ENCODE measurements at regions not wholly inside any gene's neighbourhood (a gene's known extent, or its start where the extent isn't known, plus 50 kb on each side); places are given as distances from the start of the nearest gene placed in this dataset.

DNA sequence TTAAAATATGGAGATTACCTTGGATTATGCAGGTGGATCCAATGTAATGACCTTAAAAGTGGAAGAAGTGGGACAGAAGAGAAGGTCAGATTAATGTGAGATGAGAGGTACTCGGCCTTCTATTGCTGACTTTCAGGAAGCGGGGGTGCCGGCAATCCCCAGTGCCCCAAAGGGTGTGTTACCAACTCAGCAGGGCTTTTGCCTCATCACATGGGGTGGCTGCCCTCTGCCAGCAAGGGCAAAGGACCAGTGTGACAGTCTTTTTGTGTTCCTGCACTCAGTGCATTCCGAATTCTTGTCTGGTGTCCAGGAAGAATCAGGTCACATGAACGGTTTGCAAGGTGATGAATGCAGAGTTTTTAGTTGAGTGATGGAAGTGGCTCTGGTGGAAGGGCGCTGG, 624.2 kb downstream of the COL12A1 start:
- no peaks in the 10 kb centered on the region for H3K4me1 ChIP-seq
- no peak overlapping the region for H3K4me3 ChIP-seq
- no peak overlapping the region for H3K27ac ChIP-seq
- no peaks in the 10 kb centered on the region for H3K36me3 ChIP-seq
- H3K27me3 ChIP-seq = no peaks in the 10 kb centered on the region
- TF ChIP-seq POLR2A (IDR thresholded peaks at IDR 0.05) = no peak
- TF ChIP-seq, protein P1, sequence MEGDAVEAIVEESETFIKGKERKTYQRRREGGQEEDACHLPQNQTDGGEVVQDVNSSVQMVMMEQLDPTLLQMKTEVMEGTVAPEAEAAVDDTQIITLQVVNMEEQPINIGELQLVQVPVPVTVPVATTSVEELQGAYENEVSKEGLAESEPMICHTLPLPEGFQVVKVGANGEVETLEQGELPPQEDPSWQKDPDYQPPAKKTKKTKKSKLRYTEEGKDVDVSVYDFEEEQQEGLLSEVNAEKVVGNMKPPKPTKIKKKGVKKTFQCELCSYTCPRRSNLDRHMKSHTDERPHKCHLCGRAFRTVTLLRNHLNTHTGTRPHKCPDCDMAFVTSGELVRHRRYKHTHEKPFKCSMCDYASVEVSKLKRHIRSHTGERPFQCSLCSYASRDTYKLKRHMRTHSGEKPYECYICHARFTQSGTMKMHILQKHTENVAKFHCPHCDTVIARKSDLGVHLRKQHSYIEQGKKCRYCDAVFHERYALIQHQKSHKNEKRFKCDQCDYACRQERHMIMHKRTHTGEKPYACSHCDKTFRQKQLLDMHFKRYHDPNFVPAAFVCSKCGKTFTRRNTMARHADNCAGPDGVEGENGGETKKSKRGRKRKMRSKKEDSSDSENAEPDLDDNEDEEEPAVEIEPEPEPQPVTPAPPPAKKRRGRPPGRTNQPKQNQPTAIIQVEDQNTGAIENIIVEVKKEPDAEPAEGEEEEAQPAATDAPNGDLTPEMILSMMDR (IDR thresholded peaks at IDR 0.05) = no peak
- TF ChIP-seq POLR2AphosphoS5 (IDR thresholded peaks at IDR 0.05) = no peak
- DNase-seq (ENCODE audit: low spot score in 2 of 2) = no peak
- intact Hi-C loops (cut with DNase I; ENCODE audit: low total_unique reads) = no loop called here
- no peaks in the 10 kb centered on the region for H3K9me3 ChIP-seq

DNA sequence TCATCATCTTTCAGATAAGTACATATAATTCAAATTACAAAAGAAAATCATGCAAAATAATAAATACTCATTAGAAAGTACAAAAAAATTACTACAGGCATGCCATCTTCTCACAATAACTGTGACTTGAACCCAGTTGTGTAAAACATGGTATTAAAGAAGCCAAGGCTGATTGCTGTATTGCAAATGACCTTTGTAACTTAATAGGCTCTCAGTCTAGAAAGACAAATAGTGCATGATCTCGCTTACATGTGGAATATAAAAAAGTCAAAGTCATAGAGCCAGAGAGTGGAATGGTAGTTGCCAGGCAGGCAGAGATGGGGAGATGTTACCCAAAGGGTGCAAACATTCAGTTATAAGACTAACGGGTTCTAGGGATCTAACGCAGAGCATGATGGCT, 626.1 kb downstream of the COL12A1 start:
- no peaks in the 10 kb centered on the region for H3K4me1 ChIP-seq
- intact Hi-C loops (cut with DNase I; ENCODE audit: low total_unique reads) = no loop called here

DNA sequence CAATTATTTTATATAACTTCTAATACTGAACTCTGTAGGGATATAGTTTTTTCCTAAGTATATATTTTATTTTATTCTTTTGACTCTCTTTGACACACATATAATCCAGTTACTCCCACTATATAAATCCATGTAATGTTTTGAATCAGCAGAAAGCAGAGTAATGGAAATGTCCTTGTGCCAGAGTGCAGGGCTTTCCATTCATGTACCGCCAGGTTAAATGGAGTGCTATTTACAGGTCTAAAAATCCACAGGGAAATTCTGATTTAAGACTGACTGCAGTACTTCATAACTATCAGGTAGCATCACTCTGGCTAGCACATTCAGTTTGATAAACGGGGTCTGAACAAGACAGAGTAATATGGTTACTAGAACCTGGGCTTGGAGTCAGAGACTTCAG, 626.8 kb downstream of the COL12A1 start:
- DNase-seq (ENCODE audit: low spot score in 2 of 2) = no peak
- H3K4me3 ChIP-seq = no peak overlapping the region
- no peaks in the 10 kb centered on the region for H3K9me3 ChIP-seq
- no peak overlapping the region for H3K27ac ChIP-seq
- no peaks in the 10 kb centered on the region for H3K36me3 ChIP-seq
- H3K4me1 ChIP-seq = no peaks in the 10 kb centered on the region
- intact Hi-C loops (cut with DNase I; ENCODE audit: low total_unique reads) = no loop called here
- H3K27me3 ChIP-seq = no peaks in the 10 kb centered on the region
- no peak for TF ChIP-seq POLR2AphosphoS5 (IDR thresholded peaks at IDR 0.05)
- TF ChIP-seq, protein P1 (IDR thresholded peaks at IDR 0.05) = no peak
- no peak for TF ChIP-seq POLR2A (IDR thresholded peaks at IDR 0.05)

More for the DNA sequence above, 626.1 kb downstream of the COL12A1 start:
- H3K4me3 ChIP-seq = no peak overlapping the region
- no peaks in the 10 kb centered on the region for H3K36me3 ChIP-seq
- no peak for TF ChIP-seq POLR2A (IDR thresholded peaks at IDR 0.05)
- TF ChIP-seq, protein P1 (IDR thresholded peaks at IDR 0.05) = no peak
- TF ChIP-seq POLR2AphosphoS5 (IDR thresholded peaks at IDR 0.05) = no peak
- H3K27ac ChIP-seq = no peak overlapping the region
- no peaks in the 10 kb centered on the region for H3K27me3 ChIP-seq
- no peaks in the 10 kb centered on the region for H3K9me3 ChIP-seq
- no peak for DNase-seq (ENCODE audit: low spot score in 2 of 2)

DNA sequence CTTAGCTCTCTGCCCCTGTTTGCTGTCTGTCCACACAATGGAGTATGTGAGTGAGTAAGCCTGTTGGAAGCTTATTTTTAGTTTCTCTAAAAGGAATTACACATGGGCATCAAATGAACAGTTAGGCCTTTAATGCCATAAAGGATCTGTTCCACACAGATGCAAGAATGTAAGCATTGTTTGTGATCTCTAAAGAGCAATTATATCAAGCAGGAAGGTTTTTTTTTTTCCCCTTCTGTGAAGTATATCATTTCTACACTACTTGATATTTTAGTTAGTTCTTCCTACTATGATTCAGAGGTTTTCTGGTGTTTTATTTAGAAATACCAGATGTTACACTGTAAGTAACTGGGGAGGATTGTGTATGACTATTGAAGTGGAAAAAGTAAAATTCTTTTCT, 627.5 kb downstream of the COL12A1 start:
- TF ChIP-seq POLR2AphosphoS5 (IDR thresholded peaks at IDR 0.05) = no peak
- no peak for TF ChIP-seq POLR2A (IDR thresholded peaks at IDR 0.05)
- TF ChIP-seq, protein P1 (IDR thresholded peaks at IDR 0.05) = no peak
- H3K27ac ChIP-seq = no peak overlapping the region
- intact Hi-C loops (cut with DNase I; ENCODE audit: low total_unique reads) = no loop called here
- no peaks in the 10 kb centered on the region for H3K4me1 ChIP-seq
- no peak for DNase-seq (ENCODE audit: low spot score in 2 of 2)
- no peak overlapping the region for H3K4me3 ChIP-seq
- no peaks in the 10 kb centered on the region for H3K36me3 ChIP-seq
- no peaks in the 10 kb centered on the region for H3K9me3 ChIP-seq
- no peaks in the 10 kb centered on the region for H3K27me3 ChIP-seq

DNA sequence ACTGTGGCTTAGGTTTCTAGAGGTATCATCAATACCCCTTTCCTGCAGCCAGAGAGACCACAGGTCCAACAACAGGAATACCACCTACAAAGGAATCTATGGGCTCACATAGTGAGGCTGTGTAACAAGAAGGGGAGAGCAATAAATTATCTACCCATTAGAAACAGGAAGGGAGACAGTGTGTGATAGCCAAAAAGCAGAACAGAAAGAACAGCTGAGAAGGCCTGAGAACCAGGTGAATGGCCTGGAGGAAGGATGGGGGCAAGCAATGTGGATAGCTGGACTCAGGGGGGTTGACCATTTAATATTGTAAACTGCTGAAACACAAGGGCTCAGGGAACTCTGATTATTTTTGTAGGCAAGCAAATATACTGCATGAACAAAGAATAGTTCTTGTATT, 628.2 kb downstream of the COL12A1 start:
- no peaks in the 10 kb centered on the region for H3K27me3 ChIP-seq
- DNase-seq (ENCODE audit: low spot score in 2 of 2) = no peak
- H3K4me1 ChIP-seq = no peaks in the 10 kb centered on the region
- TF ChIP-seq POLR2AphosphoS5 (IDR thresholded peaks at IDR 0.05) = no peak
- TF ChIP-seq, protein P1 (IDR thresholded peaks at IDR 0.05) = no peak
- no peaks in the 10 kb centered on the region for H3K36me3 ChIP-seq
- intact Hi-C loops (cut with DNase I; ENCODE audit: low total_unique reads) = no loop called here
- H3K9me3 ChIP-seq = no peaks in the 10 kb centered on the region
- no peak overlapping the region for H3K4me3 ChIP-seq
- H3K27ac ChIP-seq = no peak overlapping the region

Measured in breast epithelium (tissue), 4 donors.